Stimulated activated CD4-positive, alpha-beta T cell treated with anti-CD3 and anti-CD28 coated beads, Interleukin-12 subunit alpha, Interleukin-12 subunit beta, amount 100 ng/mL, for 4 hours (primary cell): ENCODE measurements at regions not wholly inside any gene's neighbourhood (a gene's known extent, or its start where the extent isn't known, plus 50 kb on each side); places are given as distances from the start of the nearest gene placed in this dataset.
"Not testable (repeated sequence)": the region's sequence is repeated elsewhere in the genome, so short reads cannot be mapped to it uniquely, and the experiment has no call there.

Source experiments
- DNase-seq: peaks from one replicate; pipeline ENCODE4 v3.0.0-alpha.2; 2020

- no peak for DNase-seq
Measured at GRCh38 chr6:112939563-112939962, 592.4 kb downstream of the RFPL4B start.

DNA sequence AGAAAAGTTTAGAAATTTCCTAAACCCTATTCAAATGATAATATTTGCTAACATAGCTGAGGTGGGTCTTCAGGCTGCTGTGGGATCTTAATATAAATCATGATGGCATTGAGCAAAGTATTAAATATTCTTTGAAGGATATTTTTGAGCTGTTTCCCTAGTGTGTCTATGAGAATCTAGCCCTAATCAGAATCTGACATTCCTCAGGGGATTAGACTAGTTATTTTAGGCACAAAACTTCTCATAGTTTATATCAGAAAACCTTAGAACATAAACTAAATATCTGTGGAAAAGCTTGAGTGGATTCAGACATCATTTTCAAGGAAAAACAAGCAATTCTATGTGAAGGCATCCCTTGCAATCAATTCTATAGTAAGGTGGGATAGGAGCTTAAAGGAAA, 594.5 kb downstream of the RFPL4B start:
- DNase-seq: no peak

DNA sequence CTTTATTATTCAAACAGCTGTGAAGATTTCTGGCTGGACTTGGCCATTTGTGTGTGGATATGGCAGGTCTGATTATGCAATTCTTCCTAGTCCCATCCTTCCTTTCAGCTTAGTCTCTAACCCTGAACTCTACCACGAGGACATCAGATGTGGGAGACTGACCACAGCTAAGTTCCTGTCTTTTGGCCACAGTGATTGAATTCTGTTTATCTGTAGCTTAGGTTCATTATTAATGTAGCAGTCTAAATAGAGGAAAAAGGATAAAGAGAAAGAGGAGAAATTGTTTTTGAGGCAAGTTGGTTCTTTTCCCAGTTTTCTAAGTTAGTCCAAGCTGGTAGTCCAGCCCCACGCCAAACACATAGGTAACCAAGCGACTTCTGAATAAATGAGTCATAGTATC, 598.9 kb downstream of the RFPL4B start:
- DNase-seq: no peak

DNA sequence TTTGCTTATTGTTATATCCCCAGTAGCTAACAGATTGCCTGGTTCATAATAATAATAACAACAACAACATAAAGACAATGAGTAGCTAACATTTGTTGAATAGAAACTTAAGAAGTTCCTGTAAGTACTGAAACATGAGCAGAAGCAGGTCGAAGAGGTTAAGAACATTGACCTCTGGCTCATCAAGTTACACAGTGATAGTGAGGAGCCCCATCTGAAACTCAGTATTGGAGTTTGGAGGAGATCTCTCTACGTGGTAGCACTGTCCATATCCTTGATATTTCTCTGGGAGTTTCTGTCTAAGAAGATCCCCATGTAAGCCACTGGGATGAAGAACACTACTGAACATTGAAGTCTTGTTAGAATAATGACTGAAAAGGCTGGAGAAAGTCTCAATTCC, 600.4 kb downstream of the RFPL4B start:
- no peak for DNase-seq

DNA sequence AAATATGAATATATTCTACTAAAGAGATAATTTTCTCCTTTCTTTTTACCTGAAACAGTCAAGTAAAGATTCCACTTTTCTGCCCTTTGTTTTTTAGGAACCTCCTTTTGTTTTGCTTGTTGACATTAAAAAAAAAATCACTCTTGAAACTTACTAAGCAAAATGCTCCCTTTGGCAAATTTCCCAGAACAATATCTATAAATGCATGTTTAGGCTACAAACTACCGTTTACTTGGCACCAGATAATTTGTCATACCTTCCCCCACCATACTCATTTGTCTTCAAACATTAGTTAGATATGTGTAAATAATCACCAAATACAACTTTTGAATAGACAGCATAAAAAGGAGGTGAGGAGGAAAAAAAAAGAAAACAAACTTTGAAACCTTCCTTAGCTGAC, 604.7 kb downstream of the RFPL4B start:
- DNase-seq: no peak

- DNase-seq: not testable (repeated sequence)
Measured at GRCh38 chr6:112955743-112956142, 608.6 kb downstream of the RFPL4B start.

GRCh38 chr6:112956696-112957535, 609.8 kb downstream of the RFPL4B start:
- DNase-seq: no peak

DNA sequence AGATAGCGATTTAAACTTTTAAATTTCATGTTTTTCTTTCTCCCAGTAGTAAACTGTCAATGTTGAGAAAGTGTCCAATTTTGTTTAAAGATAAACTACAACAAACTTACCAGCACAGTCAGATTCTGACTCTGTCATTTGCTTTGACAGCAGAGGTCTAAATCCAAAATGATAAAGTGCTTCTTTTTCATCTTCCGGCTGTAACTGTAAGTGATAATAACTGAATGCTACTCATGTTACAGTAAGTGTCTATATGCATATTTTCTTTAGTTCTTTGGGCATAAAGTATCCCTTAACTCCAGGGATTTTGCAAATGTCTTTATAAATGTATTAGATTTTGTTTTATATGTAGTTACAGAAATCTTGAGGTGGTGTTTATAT, 610.4 kb downstream of the RFPL4B start:
- DNase-seq: no peak

DNA sequence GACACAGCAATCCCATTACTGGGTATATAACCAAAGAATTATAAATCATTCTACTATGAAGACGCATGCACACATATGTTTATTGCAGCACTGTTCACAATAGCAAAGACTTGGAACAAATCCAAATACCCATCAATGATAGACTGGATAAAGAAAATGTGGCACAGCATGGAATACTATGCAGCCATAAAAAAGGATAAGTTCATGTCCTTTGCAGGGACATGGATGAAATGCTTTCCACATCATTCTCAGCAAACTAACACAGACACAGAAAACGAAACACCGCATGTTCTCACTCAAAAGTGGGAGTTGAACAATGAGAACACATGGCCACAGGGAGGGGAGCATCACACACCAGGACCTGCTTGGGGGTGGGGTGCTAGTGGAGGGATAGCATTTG, 613.0 kb downstream of the RFPL4B start:
- DNase-seq: not testable (repeated sequence)

GRCh38 chr6:112967974-112968373, 620.8 kb downstream of the RFPL4B start:
- DNase-seq: no peak

DNA sequence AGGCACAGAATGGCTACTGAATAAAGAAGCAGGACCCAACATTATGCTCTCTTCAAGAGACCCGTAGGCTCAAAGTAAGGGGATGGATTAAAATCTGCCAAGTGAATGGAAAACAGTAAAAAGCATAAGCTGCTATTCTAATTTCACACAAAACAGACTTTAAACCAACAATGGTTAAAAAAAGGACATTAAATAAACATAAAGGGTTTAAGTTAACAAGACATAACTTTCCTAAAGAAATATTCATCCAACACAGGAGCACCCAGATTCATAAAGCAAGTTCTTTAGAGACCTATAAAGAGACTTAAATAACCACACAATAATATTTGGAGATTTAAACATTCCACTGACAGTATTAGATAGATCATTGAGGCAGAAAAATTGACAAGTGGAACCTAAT, 624.5 kb downstream of the RFPL4B start:
- no peak for DNase-seq

GRCh38 chr6:112974931-112975330, 627.8 kb downstream of the RFPL4B start:
- not testable (repeated sequence) for DNase-seq

DNA sequence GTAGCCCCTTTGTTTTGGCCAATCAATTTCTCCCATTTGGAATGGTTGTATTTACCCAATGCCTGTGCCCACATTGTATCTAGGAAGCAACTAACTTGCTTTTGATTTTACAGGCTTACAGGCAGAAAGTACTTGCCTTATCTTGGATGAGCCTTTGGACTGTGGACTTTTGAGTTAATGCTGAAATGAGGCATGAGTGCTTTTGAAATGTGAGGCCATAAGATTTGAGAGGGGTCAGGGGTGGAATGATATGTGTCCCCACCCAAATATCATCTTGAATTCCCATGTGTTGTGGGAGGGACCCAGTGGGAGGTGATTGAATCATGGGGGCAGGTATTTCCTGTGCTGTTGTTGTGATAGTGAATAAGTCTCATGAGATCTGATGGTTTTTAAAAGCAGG, 629.4 kb downstream of the RFPL4B start:
- DNase-seq: not testable (repeated sequence)

GRCh38 chr6:112979830-112980229, 632.7 kb downstream of the RFPL4B start:
- DNase-seq: no peak

DNA sequence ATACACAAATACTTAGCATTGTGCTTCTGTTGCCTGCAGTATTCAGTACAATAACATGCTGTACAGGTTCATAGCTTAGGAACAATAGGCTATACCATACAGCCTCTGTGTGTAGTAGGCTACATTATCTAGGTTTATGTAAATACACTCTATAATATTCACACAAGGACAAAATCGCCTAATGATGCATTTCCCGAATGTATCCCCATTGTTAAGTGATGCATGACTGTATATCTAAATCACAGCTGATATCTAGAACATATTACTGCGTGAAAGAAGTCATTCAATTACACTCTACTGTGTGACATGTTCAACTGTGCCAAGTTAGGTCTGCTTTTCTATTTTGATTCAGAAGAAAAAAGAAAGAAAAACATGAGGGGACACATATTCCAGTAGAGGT, 633.5 kb downstream of the RFPL4B start:
- DNase-seq: no peak

DNA sequence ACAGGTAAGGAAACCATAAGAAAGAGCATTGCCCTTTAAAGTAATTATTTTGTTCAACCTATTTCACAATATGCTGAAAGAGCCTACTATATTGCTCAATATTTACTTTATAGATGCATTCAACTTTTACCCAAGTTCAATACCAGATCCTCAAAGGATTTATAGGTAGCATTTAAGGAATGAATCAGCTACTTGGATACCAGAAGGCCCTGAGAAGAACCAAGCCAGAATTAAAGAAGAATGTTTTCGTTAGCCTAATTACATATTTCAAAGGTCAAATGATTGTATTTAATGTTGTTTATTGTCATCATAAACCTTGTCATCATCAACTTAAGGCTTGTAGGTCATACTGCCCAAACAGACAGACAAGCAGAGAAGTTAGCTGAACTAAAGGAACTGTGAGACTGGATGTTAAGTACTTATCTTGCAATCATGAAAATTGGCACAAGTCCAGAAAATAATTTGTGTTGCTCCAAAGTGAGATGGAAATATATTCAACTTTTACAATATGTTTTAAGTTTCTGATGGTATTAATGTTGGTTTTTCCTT, 636.7 kb downstream of the RFPL4B start:
- DNase-seq: no peak

DNA sequence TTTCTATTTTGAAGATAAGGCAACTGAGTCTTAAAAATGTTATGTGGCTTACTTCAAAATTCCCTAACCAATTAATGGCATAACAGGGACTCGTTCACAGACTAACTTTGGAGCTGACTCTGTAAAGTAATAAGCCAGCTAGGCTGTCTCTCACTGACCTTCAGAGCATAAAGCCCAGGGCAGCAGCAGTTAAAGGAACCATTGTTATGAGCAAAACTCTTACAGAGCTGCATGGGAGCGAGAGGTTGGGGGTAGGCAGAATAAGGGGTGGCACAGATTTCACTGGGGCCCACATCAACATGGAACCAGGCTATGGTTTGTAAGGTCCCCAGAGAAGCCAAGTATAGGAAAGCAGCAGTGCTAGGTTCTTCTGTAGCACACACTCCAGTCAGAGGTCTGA, 637.8 kb downstream of the RFPL4B start:
- DNase-seq: no peak

DNA sequence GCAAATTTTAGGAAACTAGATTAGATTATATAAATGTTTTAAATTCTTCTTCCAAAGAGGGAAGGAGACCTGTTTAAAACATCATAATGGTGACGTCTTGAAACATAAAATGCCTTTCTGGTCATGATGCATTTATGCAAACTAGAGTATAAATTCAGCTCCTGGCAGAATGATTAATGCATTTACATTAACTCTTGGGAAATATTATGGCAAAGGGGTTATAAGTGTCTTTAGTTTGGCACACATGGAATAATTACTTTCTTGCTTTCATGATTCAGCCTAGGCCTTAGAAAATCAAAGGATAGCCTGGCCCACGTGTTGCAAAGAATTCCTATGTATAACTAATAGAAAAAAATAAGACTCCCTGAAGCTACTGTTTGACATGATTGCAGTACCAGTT, 639.2 kb downstream of the RFPL4B start:
- DNase-seq: no peak

DNA sequence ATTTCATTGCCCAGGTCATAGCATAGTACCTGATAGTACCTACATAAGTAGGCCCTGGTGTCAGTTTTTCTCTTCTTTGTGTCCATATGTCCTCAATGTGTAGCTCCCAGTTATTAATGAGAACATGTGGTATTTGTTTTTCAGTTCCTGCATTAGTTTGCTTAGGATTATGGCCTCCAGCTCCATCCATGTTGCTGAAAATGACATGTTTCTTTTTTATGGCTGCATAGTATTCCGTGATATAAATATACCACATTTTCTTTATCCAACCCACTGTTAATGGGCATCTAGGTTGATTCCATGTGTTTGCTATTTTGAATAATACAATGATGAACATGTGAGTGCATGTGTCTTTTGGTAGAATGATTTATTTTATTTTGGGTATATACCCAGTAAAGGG, 641.6 kb downstream of the RFPL4B start:
- DNase-seq: no peak

DNA sequence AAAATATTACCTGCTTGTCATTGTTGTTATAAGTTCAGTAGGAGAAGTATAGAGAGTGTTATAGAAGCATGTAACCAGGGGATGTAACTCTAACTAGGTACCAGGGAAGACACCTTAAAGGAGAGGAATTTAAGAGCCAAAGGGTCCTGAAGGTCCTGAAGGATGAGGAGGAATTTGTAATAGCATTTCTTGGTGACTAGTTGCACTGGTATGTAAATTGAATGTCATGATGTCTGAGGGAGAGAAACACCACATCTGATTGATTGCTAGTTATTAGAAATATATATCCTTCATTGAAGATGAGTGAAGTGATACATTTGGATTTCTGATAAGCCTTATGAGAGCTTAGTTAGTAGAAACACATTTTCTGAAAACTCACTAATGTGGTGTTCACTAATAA, 643.8 kb downstream of the RFPL4B start:
- no peak for DNase-seq

DNA sequence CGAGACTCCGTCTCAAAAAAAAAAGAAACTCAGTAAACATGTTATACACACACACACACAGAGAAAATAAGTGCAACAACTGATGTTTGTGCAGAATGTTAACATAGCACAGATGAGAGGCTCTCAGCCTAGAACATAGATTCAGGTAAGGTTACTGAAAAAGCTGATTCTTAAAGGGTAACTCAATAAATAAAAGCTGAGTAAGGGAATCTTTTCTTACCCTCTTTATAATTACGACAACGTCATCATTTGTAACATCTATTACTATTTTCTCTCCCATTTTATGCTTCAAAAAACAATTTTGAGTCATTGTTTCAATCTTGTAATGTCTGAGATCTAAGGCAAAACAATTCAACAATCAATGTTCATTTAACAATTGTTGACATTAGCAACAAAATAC, 644.8 kb downstream of the RFPL4B start:
- DNase-seq: no peak

DNA sequence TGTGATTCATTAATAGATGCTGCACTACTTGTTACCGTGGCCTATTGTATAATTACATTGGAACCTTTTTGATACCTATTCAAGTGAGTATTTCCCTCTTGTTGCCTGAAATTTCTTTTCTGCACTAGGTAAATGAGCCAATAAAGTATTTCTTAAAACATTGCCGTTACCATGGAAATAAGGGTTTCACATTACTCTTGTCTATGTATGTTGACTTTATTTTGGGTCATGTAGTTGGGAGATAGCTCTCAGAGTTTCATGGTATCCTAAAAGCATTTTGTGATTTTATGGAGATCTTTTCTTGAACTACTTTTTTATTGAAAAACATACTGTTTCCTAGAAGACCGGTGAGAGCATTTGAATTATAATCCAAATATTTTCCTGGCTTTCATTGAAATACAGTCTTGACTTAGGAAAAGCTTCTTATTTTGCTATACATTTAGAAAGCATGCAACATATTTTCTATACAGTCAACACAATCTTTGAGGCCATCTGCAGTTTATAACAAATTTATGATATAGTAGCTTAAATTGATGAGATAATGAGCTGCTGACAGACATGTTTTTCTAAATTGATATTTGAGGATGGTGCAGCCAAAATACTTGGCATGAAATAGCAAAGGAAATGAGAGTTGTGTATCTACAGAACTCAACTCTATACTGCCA, 650.4 kb downstream of the RFPL4B start:
- DNase-seq: no peak

DNA sequence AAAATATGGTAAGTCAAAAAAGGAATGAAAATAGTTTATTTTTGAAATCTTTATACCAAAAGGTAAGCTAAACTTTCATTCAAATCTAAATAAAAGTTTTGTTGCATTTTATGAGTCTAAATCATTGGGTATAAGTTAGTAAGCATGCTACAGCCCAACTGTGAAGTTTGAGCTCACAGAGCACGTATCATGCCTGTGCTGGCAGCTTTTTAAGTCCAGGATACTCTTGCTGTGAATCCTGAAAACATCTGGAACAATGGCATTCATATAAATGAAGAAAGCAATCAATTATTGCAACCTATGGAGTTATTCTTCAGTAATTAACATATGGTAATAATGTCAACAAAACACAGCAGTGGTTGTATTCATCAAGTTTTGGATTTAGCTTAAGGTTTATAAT, 656.9 kb downstream of the RFPL4B start:
- no peak for DNase-seq
